NCI-H1105 (cell line): ENCODE measurements at regions not wholly inside any gene's neighbourhood (a gene's known extent, or its start where the extent isn't known, plus 50 kb on each side); places are given as distances from the start of the nearest gene placed in this dataset.
"Not testable (repeated sequence)": the region's sequence is repeated elsewhere in the genome, so short reads cannot be mapped to it uniquely, and the experiment has no call there.

Source experiments
- DNase-seq: peaks from one replicate; lab custom pipeline; 2025; lab: John Stamatoyannopoulos, UW

DNA sequence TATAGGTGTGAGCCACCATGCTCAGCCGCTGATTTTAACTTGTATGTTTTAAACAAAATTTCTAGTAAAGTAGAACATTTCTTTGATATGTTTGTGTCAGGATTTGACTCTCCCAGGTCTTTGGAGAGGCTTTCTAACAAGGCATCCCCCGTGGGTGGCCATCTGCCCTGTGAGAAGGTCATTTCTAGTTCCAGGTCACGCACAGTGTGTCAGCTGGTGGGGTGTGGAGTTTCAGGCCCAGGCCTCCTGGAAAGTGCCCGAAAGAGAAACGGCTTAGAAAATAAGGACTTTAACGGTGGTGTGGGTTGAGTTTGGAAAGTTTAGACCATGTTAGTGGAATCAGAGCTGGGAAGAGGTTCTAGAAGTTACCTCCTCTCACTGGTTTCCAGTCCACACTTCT, 61.0 kb downstream of the SPDYE17 start:
- not testable (repeated sequence) for DNase-seq

DNA sequence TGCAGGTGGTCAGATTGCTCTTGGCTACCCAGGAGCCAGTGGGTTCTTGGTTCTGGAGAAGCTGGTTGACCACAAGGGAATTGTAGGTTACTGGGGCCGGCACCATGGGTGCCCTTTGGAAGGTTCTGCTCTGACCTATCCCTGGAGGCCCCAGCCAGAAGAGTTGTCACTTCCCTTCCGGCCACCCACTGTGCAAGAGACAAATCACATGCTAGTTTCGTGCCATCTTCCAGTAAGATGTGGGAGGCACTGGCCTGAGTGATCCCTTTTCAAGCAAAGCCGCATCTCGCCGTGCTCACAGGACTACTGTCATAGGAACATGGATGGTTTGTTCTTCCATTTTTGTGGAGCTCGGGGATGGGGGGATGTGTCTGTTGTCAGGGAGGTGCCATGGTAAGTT, 62.3 kb downstream of the SPDYE17 start:
- not testable (repeated sequence) for DNase-seq

GRCh38 chr7:76965731-76966548, 66.2 kb downstream of the SPDYE17 start:
- not testable (repeated sequence) for DNase-seq

GRCh38 chr7:76964050-76964449, 68.1 kb downstream of the SPDYE17 start:
- DNase-seq, result not testable (repeated sequence)

GRCh38 chr7:76963061-76963460, 69.1 kb downstream of the SPDYE17 start:
- not testable (repeated sequence) for DNase-seq

DNA sequence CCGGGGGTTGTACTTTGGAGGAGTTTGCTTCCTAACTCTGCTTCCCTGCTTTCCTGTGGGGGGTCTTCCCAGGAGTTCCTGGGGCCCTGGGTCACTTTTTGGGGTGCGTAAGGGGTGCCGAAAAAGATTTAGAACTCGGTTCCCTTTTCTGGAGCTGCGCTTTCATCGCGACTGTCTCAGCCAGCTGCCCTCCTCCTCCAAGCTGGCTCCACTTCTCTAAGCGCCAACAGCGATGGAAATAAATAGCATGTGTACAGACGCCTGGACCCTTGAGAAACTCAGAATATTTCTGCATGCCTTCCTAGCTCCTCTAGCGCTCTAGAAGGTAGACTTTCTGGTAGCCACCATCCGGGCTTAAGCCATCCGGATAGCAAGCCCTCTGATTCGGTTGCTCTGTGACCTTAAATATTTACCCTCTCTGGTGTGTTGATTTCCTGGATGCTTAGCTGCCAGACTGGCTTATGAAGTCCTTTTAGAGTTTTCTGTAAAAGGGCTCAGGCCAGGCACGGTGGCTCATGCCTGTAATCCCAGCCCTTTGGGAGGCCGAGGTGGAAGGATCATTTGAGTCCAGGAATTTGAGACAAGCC, 71.7 kb downstream of the SPDYE17 start:
- not testable (repeated sequence) for DNase-seq

GRCh38 chr7:76959573-76960399, 72.4 kb downstream of the SPDYE17 start:
- not testable (repeated sequence) for DNase-seq

DNA sequence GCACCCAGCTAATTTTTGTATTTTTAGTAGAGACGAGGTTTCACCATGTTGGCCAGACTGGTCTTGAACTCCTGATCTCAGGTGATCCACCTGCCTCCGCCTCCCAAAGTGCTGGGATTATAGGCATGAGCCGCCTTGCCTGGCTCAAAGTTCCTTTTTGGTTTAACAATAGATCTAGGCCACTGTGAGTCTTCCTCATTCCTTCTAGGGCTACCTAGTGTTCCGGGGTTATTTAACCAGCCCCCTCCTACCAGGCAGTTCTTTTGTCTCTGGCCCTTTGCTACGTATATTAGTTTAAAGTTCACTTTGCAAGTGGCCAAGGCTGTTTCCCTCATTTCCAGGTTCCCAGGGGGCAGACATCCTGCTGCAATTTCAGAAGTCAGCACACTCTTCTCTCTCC, 75.6 kb downstream of the SPDYE17 start:
- not testable (repeated sequence) for DNase-seq

- not testable (repeated sequence) for DNase-seq
Observed at GRCh38 chr7:76955124-76955523, 77.0 kb downstream of the SPDYE17 start.

DNA sequence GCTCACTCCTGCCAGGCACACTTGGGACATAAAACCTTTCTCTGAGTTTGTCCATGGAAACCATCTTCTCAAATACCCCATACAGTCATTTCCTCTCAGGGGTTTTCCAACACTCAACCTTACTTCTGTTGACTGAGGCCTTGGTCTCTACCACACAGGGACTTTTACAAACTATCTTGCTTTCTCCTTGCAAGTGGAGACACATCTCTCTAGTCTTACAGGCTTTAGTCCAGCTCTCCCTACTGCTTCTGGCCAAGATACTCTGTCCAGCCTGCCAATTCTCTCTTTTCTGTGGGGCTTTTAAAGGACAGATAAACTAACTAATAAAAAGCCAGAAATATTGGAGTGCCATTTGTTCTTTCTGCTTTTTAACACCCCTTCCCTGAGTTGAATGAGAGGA, 87.6 kb downstream of the SPDYE17 start:
- DNase-seq, result not testable (repeated sequence)

- DNase-seq, result not testable (repeated sequence)
Observed at GRCh38 chr7:76941809-76942765, 90.1 kb downstream of the SPDYE17 start.

DNA sequence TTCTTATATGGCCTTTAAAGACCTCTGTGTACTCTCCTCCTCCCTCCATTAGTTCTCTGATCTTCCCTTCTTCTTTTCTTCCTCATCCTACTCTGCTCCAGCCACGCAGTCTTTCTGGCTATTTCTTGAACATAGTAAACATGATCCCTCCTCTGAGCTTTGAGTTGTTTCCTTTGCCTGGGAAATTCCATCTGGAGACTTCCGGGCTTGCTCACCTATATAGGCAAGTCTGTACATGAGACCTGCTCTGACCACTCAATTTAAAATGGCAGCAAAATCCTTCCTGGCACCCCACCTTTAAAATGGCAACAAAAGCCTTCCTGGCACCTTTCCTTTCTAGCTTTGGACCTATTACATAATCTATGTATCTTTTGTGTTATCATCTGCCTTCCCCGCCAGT, 94.4 kb downstream of the SPDYE17 start:
- not testable (repeated sequence) for DNase-seq

DNA sequence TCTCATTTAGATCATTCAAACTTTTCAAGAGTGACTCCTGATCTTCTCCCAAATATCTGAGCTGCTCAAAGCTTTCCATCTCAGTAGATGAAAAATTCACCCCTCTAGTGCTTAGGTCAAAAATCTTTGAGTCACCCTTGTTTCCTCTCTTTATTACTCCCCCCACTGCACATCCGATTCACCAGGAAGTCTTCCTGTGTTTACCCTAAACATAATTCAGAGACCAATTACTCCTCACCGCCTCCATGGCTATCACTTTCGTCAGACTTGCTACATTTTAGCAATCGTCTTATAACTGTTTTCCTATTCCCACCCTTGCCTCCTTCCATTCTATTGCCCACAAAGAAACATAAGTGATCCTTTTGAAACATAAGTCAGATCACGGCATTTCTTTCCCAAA, 94.8 kb downstream of the SPDYE17 start:
- DNase-seq, result not testable (repeated sequence)

DNA sequence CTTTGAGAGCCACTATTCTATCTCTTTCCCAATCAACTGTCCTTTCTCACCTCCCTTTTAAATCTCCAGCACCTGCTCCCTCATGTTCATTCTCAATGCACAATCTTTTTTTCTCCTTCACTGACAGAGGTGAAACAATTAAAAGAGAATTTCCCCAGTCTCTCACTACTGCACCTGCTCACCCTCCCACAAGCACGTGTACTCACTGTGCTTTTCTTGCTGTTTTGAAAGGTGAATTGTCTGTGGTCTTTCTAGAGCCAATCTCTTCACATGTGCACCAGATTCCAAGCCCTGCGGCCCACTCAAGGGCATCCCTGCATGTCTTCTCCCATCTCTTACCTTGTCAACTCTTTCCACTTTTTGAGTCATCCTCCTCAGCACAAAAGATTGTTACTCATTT, 95.8 kb downstream of the SPDYE17 start:
- not testable (repeated sequence) for DNase-seq

GRCh38 chr7:76934711-76935110, 97.5 kb downstream of the SPDYE17 start:
- DNase-seq, result not testable (repeated sequence)

DNA sequence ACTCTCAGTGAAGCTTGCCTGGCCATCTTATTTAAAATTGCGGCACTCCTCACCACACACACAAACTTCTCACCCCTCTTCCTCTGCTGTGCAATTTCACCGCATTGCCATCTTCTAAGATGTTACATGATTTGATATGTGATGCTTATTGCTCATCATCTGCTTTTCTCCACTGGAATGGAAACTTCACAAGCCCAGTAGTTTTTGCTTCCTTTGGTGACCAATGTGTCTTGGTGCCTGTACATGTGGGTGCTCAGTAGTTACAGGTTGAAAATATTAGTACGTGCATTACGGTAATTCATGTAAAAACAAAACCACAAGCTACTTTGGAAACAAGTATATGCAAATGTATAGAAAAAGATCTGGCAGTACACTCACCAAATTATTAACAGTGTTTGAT, 99.2 kb downstream of the SPDYE17 start:
- DNase-seq, result not testable (repeated sequence)

DNA sequence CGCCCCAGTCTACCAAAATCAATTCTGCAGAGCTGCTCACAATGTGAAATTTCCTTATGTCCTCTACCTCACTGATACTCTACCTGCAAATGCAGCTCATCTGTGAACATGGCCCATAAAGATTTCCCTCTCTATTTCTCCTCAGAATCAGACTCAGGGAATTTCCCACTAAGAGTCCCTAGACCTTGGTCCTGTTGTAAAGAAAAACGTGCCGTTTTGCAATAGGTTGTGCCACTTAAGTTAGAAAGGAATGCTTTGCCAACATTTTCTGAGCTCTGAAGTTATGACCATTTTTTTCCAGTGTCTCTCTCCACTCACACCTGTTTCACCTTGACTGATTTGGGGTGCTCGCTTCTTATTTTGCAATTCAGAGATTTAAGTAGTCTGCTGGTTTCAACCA, 100.7 kb downstream of the SPDYE17 start:
- not testable (repeated sequence) for DNase-seq

GRCh38 chr7:76930416-76930815, 101.7 kb downstream of the SPDYE17 start:
- not testable (repeated sequence) for DNase-seq

- not testable (repeated sequence) for DNase-seq
Observed at GRCh38 chr7:76928751-76929150, 103.4 kb downstream of the SPDYE17 start.

GRCh38 chr7:76927741-76928393, 104.3 kb downstream of the SPDYE17 start:
- not testable (repeated sequence) for DNase-seq

- not testable (repeated sequence) for DNase-seq
Observed at GRCh38 chr7:76926416-76926815, 105.7 kb downstream of the SPDYE17 start.
